ENCODE measurements at regions not wholly inside any gene's neighbourhood (a gene's known extent, or its start where the extent isn't known, plus 50 kb on each side); places are given as distances from the start of the nearest gene placed in this dataset.
"Not testable (repeated sequence)": the region's sequence is repeated elsewhere in the genome, so short reads cannot be mapped to it uniquely, and the experiment has no call there.

DNA sequence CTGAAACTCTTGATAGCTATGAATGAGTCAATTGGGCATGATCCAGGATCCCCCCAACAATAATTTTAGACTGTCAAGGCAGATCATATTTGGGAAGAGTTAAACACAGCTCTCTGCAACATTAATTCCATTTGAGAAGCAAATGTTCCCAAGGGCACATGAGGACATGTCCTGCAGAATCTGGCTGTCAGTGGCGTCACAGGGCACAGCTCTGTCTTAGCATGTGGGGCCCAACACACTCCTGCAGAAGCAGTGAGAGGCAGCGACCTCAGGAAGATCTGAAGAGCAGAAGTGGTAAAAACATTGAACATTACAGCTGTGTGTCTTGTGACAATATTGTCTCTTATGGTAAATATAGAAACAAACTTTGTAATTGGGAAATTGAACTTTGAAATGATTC is 197.1 kb upstream of the PBX1 start:
- in situ Hi-C loops (cut with MboI; ENCODE audit: low sequenced_read_pairs), result no loop called here

DNA sequence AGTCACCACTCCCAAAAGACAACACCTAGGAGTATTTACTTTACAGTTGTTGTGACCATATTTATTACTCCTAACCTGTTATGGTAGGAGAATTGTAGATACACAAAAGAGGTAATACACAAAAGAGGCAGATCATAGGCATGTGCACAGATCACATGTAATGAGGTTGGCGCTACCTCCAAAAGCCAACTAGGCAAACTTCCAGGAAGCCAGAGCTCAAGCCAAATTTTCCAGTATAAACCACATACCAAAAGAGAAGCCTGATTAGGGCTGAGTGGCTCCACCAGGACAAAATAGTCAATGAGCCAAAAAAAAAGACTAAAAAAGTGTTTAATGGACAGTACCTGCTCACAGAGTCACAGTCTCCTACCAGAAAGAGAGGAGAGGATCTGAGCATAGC is 195.0 kb upstream of the PBX1 start:
- in situ Hi-C loops (cut with MboI; ENCODE audit: low sequenced_read_pairs), result no loop called here

DNA sequence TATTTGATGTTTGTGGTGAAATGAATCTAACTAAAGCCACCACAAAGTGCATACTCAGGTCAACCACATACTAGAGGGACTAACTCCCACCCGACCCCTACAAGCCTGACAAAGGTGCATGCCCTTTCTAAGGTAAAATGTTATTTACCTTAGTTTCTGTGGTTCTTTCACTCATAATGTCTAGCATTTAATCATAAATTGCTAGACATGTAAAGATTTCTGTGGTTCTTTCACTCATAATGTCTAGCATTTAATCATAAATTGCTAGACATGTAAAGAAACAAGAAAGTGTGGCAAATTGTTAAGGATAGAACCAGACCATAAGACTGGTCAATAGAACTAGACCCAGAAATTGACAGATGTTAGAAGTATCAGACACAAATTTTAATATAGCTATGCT is 193.0 kb upstream of the PBX1 start:
- in situ Hi-C loops (cut with MboI; ENCODE audit: low sequenced_read_pairs), result no loop called here

DNA sequence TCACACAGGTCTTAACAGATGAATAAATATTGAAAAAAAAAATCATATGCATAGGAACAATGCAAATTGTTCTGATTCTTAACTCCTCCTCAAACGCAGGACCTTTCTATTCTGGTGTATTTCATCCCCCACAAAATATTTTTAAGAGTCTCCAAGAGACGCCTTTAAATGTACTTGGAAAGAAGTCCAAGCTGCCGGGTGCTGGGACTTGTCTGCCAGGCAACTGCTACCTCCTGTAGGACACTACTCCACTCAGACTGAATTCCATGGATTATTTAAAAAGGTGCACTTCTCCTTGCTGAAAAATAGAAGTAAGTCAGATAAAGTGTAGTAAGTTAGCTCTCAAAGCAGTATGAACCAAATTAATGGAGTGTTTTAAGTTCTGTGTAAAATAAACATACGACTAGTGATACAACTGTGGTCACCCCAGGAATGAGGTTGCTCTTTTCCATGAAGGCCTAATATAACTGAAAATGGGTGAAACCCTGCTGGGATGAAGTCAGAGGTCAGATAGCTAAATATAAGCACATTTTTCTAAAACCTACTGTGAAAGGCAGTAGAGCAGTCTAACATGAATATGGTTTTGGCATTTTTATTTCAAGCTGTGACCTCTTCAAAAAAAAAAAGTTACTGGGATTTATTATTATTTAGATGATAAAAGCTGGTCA is 189.2 kb upstream of the PBX1 start:
- in situ Hi-C loops (cut with MboI; ENCODE audit: low sequenced_read_pairs), result no loop called here

DNA sequence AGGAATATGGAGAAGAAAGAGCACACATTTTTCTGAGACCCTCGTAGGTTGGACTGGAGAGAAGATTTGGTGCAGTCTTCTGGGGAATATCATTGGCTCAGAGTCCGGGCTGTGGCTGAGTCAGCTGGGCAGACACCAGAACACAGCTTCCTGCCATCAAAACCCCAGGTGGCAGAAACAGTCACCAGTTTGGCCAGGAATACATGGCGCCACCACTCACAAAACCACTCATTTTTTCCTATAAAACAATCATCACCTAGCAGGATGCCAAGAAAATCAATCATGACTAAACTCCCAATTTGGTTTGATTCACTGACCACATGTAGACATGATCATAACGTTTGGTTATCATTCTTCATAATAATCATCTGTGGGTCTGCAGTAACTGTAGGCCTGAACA is 178.1 kb upstream of the PBX1 start:
- in situ Hi-C loops (cut with MboI; ENCODE audit: low sequenced_read_pairs), result no loop called here

DNA sequence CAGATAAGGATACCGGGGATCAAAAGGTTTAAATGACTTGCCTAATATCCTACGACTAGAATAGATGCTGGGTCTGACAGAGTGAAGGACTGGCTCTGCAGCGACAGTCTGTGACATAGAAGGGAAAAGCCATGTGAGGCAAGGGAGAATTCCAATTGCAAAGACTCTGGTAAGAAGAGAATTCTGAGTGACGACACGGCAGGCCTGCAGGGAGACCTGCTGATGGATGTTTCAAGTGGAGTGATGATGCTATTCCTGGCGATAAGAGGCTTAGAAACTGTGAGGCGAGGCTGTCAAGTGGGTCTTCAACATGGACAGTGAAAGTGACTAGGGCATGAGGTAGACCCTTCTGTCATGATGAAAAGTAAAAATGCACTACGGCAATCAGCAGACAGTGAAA is 176.6 kb upstream of the PBX1 start:
- in situ Hi-C loops (cut with MboI; ENCODE audit: low sequenced_read_pairs), result no loop called here

DNA sequence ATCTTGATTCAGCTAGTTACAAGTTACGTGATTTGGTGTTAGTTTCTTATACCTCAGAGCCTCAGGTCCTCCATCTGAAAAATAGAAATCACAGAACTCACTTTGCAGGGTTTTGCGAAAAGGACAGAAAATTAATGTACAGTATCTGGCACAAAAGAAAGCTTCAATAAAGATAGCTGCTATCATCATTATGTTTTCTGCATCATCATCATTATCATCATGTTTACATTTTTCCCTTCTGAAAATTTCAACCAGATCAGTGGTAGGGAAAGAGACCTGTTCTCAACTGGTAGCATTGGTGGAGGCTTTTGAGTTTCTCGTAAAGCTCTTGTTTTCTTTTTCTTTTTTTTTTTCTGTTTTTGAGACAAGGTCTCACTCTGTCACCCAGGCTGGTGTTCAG is 174.7 kb upstream of the PBX1 start:
- in situ Hi-C loops (cut with MboI; ENCODE audit: low sequenced_read_pairs), result no loop called here

DNA sequence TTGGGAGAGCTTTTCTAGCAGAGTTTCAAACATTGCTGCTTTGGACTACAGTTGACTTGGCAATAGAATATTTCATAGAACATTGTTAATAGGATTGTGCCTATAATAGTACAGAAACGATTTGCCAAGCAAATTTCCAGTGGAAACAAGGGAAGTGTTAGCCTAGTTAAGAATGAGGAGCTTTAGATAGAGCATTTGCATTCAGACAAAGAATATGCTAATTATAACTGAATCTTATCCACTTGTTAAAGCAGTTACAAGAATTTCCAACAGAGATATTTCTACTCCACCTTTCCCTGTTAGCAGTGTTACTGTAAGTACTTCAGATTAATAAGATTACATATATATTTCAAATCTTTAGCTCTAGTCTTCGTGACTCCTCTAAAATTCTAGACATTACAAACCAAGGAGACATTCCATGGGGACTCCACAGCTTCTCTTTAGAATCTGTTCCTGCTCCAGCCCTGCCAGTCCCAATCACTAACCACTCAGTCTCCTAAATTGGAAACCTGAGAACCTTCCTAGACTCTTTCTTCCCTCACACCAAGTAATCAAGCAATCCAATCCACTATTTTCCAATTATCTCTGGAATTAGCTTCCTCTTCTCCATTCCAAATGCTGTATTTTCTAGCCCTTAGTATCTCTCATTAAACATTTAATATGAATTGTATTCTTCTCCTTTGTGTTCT is 141.8 kb upstream of the PBX1 start:
- in situ Hi-C loops (cut with MboI; ENCODE audit: low sequenced_read_pairs), result no loop called here

DNA sequence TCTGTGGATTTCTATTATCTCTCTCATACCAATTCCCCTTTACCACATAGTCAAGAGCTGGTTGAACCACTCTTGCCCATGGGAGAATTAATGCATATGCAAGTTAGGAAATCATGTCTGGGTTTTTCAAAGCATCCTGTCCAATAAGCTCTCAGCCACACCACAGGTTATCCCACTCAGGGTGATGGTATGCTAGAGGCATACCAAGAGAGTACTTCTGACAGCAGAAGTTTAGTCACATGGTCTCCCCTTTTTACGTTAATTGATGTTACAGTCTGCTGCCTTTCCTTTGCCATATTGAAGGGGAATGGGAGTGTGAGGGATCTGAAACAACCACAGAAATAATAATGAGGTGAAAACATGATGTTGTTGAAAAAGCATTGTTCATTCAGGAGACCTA is 135.8 kb upstream of the PBX1 start:
- in situ Hi-C loops (cut with MboI; ENCODE audit: low sequenced_read_pairs), result no loop called here

DNA sequence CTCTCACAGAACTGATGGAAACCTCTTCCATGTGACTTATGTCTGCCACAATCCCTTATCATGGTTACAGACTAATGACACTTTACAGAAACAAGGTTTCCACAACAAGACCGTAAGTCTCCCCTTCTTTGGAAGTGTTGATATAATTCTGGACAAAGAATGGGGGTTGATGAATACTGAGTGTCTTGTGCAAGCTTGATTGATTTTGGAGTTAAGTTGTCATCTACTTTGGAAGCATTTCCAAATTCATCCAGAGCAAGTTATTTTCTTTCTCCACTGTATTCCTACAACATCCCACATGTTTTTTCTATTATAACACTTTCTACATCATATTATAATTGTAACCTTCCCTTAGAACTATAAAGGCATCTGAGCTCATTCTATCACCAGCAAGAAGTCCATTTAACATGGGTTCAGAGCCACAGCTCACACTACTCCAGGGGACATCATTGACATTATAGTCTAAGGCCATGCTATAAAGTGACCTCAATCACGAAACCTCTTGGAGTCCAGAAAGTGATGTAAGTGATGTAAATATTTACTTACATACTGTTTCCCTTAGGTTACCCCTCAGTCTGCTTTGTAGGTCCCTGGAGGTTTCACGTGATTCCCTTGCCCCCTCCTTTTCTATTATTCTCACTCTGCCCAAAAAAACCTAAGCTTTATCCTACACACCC is 125.7 kb upstream of the PBX1 start:
- in situ Hi-C loops (cut with MboI; ENCODE audit: low sequenced_read_pairs), result no loop called here

DNA sequence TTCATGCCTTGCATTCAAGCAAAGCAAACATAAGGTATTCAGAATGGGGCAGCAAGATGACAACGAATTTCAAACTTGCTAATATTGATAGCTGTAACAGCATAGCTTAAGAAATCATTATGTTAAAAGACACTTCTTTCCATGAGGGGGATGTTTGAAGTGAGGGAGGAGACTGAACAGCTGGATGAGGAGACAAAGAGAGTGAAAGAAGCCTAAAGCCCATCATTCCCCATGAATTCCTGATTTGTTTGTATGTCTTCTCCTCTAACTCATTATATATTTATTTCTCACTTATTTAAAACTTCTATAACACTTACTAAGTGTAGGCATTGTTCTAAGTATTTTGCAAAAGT is 125.2 kb upstream of the PBX1 start:
- in situ Hi-C loops (cut with MboI; ENCODE audit: low sequenced_read_pairs), result no loop called here

DNA sequence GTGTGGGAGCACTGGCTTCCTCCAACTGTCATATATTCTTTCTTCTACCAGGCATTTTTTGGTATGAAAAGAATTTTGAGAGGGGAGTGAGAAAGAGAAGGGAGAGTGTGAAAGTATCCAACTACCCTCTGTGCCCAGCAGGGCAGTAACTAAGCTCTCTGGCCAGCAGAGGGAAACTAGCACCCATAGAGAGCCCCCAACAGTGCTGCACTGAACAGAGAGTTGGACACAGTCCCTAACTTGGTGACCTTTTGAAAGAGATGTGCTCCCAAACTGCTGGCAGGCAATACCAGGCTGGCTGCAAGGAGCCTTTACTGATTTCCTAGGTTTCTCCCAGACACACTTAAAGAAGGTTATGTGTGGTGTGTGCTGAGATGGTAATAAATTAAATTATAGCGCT is 118.8 kb upstream of the PBX1 start:
- in situ Hi-C loops (cut with MboI; ENCODE audit: low sequenced_read_pairs), result no loop called here

DNA sequence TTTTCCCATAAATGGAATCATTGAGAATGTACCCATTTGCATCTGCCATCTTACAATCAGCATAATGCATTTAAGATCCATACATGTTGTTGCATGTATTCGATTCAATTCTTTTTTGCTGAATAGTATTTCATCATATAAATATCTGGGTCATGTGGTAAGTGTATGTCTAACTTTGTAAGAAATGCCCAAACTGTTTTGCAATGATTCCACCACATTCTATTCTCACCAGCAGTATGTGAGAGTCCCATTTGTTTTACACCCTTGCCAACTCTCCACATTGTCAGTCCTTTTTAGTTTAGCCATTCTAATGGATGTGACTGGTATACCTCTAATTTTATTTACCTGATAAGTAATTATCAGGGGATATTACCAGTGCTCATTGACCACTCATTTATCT is 115.8 kb upstream of the PBX1 start:
- in situ Hi-C loops (cut with MboI; ENCODE audit: low sequenced_read_pairs), result no loop called here

DNA sequence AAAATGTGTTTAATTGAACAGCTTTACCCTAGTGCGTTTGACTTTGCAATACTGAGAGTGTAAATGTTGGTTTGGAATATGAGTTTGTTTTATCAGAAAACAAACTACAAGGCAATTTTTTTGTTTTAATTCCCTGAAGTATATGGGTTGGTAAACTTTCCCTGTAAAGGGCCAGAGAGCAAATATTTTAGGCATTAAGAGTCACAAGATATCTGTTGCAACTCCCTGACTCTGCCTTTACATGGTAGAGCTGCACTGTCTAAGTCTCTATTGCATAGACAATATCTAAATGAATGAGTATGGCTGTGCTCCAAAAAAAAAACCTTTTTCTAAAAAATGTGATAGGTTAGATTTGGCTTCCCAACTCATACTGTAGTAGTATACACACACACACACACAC is 115.1 kb upstream of the PBX1 start:
- in situ Hi-C loops (cut with MboI; ENCODE audit: low sequenced_read_pairs), result no loop called here

DNA sequence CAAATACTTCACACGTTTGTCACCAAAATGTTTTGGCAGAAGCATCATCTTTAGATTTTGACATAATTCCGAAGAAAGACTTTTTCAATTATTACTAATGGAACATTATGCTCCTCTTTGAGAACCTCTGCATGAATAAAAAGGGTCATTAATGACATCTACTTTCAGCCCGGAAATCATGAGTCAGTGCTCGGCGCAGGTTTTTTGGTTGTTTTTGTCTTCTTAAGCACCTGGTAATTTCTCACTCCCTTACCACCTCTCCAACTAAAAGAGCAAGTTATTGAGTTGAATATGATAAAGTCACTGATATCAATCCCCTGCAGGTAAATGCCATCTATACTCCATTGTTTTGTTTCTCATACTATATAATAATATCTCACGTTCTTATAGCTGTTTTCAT is 113.0 kb upstream of the PBX1 start:
- in situ Hi-C loops (cut with MboI; ENCODE audit: low sequenced_read_pairs), result no loop called here

DNA sequence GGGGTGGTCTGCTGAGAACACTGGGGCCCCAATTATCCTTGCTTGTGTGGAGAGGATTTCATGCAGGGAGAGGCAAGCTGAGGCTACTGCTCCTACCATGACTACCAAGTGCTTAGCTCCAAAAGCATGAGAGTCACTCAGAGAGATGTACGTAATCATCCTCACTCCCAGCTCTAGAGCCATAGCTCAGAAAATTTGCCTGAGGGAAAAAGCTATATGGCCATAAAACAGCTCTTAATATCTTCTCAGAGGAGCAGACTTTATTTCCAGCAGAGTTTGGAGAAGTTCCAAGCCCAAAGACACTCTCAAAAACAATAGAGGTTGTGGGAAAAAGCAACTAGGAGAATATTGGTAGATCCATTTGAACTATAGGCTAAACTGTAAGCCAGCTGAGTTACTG is 106.4 kb upstream of the PBX1 start:
- in situ Hi-C loops (cut with MboI; ENCODE audit: low sequenced_read_pairs), result no loop called here

DNA sequence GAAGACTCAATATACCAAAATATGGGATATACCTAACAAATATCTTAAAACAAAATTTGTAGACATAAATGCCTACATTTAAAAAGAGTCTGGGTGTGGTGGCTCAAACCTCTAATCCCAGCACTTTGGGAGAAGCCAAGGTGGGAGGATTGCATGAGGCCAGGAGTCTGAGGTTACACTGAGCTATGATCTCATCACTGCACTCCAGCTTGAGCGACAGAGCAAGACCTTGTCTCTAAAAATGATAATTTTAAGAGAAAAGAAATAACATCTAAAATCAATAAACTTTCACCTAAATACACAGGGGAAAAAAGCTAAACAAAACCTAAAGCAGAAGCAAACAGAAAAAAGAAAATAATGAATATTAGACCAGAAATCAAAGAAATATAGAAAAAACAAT is 102.7 kb upstream of the PBX1 start:
- in situ Hi-C loops (cut with MboI; ENCODE audit: low sequenced_read_pairs), result no loop called here

DNA sequence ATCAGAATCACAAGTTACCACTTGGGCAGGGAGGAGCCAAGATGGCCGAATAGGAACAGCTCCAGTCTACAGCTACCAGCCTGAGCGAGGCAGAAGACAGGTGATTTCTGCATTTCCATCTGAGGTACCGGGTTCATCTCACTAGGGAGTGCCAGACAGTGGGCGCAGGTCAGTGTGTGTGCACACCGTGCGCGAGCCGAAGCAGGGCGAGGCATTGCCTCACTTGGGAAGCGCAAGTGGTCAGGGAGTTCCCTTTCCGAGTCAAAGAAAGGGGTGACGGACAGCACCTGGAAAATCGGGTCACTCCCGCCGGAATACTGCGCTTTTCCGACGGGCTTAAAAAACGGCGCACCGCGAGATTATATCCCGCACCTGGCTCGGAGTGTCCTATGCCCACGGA is 99.8 kb upstream of the PBX1 start:
- in situ Hi-C loops (cut with MboI; ENCODE audit: low sequenced_read_pairs), result not testable (repeated sequence)

DNA sequence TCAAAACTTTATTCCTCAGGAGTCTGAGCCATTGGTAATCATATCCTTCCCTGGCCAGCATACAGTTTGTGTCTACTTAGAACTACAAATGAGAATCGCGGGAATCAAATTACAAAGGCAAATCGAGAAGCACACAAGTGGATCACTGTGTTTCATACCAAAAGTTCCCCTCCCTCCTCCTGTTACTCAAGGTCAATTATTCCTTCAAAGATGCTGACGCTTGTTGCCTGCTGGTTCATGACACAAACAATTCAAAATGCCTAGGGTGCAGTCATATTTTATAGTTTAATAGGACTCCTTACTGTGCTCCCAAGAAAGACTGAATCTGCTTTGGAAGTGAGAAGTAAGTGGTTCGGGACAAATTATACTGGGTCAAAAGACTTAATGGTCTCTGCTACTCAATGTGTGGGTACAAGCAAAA is 93.0 kb upstream of the PBX1 start:
- in situ Hi-C loops (cut with MboI; ENCODE audit: low sequenced_read_pairs), result no loop called here

DNA sequence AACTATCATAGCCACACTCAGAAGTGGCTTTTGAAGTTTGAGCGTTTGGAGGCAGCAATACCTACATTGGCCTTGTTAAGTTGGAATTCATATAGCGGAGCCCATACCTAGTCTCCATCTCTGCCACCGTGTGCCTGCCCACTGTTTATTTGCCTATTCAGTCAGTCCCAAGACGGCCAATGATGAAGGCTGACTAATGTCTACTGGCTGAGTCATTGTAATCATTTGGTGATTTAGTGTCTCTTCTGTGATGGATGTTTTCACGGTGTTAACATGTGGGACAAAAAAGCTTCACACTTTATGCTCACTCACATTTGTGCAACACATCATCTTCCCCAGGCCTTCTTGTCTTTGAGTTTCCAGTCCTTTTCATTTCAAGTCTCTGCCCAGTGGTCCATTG is 92.6 kb upstream of the PBX1 start:
- in situ Hi-C loops (cut with MboI; ENCODE audit: low sequenced_read_pairs), result no loop called here

DNA sequence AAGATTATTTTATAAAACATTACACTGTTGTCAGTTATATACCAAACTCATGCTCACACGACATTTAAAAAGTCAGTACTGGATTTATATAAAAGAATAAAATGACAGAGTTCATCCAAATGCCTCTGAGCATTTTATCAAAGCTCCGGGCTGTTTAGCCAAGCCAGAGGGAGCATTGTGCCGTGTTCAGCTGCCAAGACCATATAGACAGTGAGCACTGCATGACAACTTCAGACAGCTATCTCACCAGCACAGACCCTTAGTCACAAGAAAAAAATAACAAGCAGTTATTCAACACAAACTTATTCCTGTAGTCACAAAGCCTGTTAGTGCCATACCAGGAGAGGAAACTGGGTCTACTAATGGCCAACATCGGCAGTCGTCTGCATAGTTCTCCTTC is 88.0 kb upstream of the PBX1 start:
- in situ Hi-C loops (cut with MboI; ENCODE audit: low sequenced_read_pairs), result no loop called here

DNA sequence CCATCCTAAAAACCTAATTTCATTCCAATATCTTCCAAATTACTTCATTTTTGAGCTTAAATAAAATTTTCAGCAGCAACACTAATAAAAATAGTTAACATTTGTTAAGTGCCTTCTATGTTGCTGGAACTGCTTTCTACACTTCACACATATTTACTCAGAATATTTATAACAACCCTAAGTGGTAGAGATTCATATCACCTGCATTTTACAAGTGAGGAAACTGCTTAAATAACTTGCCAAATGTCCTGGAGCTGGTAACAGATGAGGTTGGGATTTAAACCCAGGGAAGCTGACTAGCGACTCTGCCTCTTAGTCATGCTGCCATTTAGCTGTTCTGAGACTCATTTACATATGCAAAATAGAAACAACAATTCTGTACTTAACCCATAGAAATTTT is 86.1 kb upstream of the PBX1 start:
- in situ Hi-C loops (cut with MboI; ENCODE audit: low sequenced_read_pairs), result no loop called here

DNA sequence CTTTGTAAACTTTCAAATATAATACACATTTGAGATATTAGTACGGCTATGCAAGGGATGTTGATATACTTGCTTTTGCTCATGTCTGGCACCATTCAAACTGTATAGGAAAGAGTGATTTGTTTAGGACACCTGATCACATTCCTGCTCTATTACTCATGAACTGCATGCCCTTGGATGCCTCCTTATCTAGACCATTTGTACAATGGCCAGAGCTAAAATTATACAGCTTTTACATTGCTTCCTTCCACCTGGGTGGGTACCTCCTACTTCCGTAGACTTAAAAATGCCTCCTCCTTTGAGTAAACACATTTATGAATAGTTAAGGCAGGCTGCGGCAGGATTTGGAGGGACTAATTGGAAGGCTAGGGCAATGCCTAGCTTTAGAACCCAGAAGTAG is 85.4 kb upstream of the PBX1 start:
- in situ Hi-C loops (cut with MboI; ENCODE audit: low sequenced_read_pairs), result no loop called here
